ENCODE measurements at regions not wholly inside any gene's neighbourhood (a gene's known extent, or its start where the extent isn't known, plus 50 kb on each side); places are given as distances from the start of the nearest gene placed in this dataset.

- no peak overlapping the region for H3K27ac ChIP-seq (ENCODE audit: low read depth in 2 of 2, low read length in 2 of 2)
- no peak overlapping the region for H3K9ac ChIP-seq (ENCODE audit: low read depth in 1 of 2, low read length in 2 of 2)
- H3K27me3 ChIP-seq (ENCODE audit: control insufficient read depth in 2 of 2, insufficient read depth in 2 of 2, low read length in 2 of 2) = no peaks in the 10 kb centered on the region
Measured at GRCh38 chr4:72817012-72817411, 248.0 kb upstream of the ADAMTS3 start.

GRCh38 chr4:72814241-72814640 lies 245.2 kb upstream of the ADAMTS3 start:
- Histone ChIP-seq H3K9ac (ENCODE audit: low read depth in 1 of 2, low read length in 2 of 2) (no peak overlapping the region), H3K4me1 (ENCODE audit: control insufficient read depth in 2 of 2, insufficient read depth in 2 of 2, low read length in 2 of 2) (no peaks in the 10 kb centered on the region), H3K36me3 (ENCODE audit: control insufficient read depth in 2 of 2, insufficient read depth in 2 of 2, low read length in 2 of 2) (no peaks in the 10 kb centered on the region)

More at GRCh38 chr4:72817012-72817411, 248.0 kb upstream of the ADAMTS3 start:
- Histone ChIP-seq H3K4me1 (ENCODE audit: control insufficient read depth in 2 of 2, insufficient read depth in 2 of 2, low read length in 2 of 2) (no peaks in the 10 kb centered on the region), H3K9me3 (ENCODE audit: control insufficient read depth in 2 of 2, low read length in 2 of 2) (no peaks in the 10 kb centered on the region), H3K36me3 (ENCODE audit: control insufficient read depth in 2 of 2, insufficient read depth in 2 of 2, low read length in 2 of 2) (no peaks in the 10 kb centered on the region), H3K4me3 (ENCODE audit: low read length in 2 of 2) (no peak overlapping the region)

GRCh38 chr4:72809208-72809607 lies 240.2 kb upstream of the ADAMTS3 start:
- Histone ChIP-seq H3K4me3 (ENCODE audit: low read length in 2 of 2) (no peak overlapping the region), H3K9ac (ENCODE audit: low read depth in 1 of 2, low read length in 2 of 2) (no peak overlapping the region), H3K4me1 (ENCODE audit: control insufficient read depth in 2 of 2, insufficient read depth in 2 of 2, low read length in 2 of 2) (no peaks in the 10 kb centered on the region), H3K36me3 (ENCODE audit: control insufficient read depth in 2 of 2, insufficient read depth in 2 of 2, low read length in 2 of 2) (no peaks in the 10 kb centered on the region), H3K27ac (ENCODE audit: low read depth in 2 of 2, low read length in 2 of 2) (no peak overlapping the region), H3K27me3 (ENCODE audit: control insufficient read depth in 2 of 2, insufficient read depth in 2 of 2, low read length in 2 of 2) (no peaks in the 10 kb centered on the region), H3K9me3 (ENCODE audit: control insufficient read depth in 2 of 2, low read length in 2 of 2) (no peaks in the 10 kb centered on the region)

More at GRCh38 chr4:72814241-72814640, 245.2 kb upstream of the ADAMTS3 start:
- Histone ChIP-seq H3K9me3 (ENCODE audit: control insufficient read depth in 2 of 2, low read length in 2 of 2) (no peaks in the 10 kb centered on the region), H3K4me3 (ENCODE audit: low read length in 2 of 2) (no peak overlapping the region), H3K27me3 (ENCODE audit: control insufficient read depth in 2 of 2, insufficient read depth in 2 of 2, low read length in 2 of 2) (no peaks in the 10 kb centered on the region), H3K27ac (ENCODE audit: low read depth in 2 of 2, low read length in 2 of 2) (no peak overlapping the region)

- Histone ChIP-seq H3K9ac (ENCODE audit: low read depth in 1 of 2, low read length in 2 of 2) (no peak overlapping the region), H3K4me1 (ENCODE audit: control insufficient read depth in 2 of 2, insufficient read depth in 2 of 2, low read length in 2 of 2) (no peaks in the 10 kb centered on the region), H3K36me3 (ENCODE audit: control insufficient read depth in 2 of 2, insufficient read depth in 2 of 2, low read length in 2 of 2) (no peaks in the 10 kb centered on the region)
Measured at GRCh38 chr4:72805284-72805683, 236.3 kb upstream of the ADAMTS3 start.

GRCh38 chr4:72797486-72797885 lies 228.5 kb upstream of the ADAMTS3 start:
- no peak overlapping the region for H3K4me3 ChIP-seq (ENCODE audit: low read length in 2 of 2)
- no peaks in the 10 kb centered on the region for H3K36me3 ChIP-seq (ENCODE audit: control insufficient read depth in 2 of 2, insufficient read depth in 2 of 2, low read length in 2 of 2)
- no peak overlapping the region for H3K27ac ChIP-seq (ENCODE audit: low read depth in 2 of 2, low read length in 2 of 2)
- H3K9ac ChIP-seq (ENCODE audit: low read depth in 1 of 2, low read length in 2 of 2) = no peak overlapping the region
- H3K27me3 ChIP-seq (ENCODE audit: control insufficient read depth in 2 of 2, insufficient read depth in 2 of 2, low read length in 2 of 2) = no peaks in the 10 kb centered on the region
- H3K9me3 ChIP-seq (ENCODE audit: control insufficient read depth in 2 of 2, low read length in 2 of 2) = no peaks in the 10 kb centered on the region
- H3K4me1 ChIP-seq (ENCODE audit: control insufficient read depth in 2 of 2, insufficient read depth in 2 of 2, low read length in 2 of 2) = no peaks in the 10 kb centered on the region

More at GRCh38 chr4:72805284-72805683, 236.3 kb upstream of the ADAMTS3 start:
- H3K4me3 ChIP-seq (ENCODE audit: low read length in 2 of 2) = no peak overlapping the region
- H3K27ac ChIP-seq (ENCODE audit: low read depth in 2 of 2, low read length in 2 of 2) = no peak overlapping the region
- no peaks in the 10 kb centered on the region for H3K9me3 ChIP-seq (ENCODE audit: control insufficient read depth in 2 of 2, low read length in 2 of 2)
- no peaks in the 10 kb centered on the region for H3K27me3 ChIP-seq (ENCODE audit: control insufficient read depth in 2 of 2, insufficient read depth in 2 of 2, low read length in 2 of 2)

- no peak overlapping the region for H3K9ac ChIP-seq (ENCODE audit: low read depth in 1 of 2, low read length in 2 of 2)
- H3K9me3 ChIP-seq (ENCODE audit: control insufficient read depth in 2 of 2, low read length in 2 of 2) = no peaks in the 10 kb centered on the region
- H3K4me3 ChIP-seq (ENCODE audit: low read length in 2 of 2) = no peak overlapping the region
- no peaks in the 10 kb centered on the region for H3K4me1 ChIP-seq (ENCODE audit: control insufficient read depth in 2 of 2, insufficient read depth in 2 of 2, low read length in 2 of 2)
- no peaks in the 10 kb centered on the region for H3K36me3 ChIP-seq (ENCODE audit: control insufficient read depth in 2 of 2, insufficient read depth in 2 of 2, low read length in 2 of 2)
- no peak overlapping the region for H3K27ac ChIP-seq (ENCODE audit: low read depth in 2 of 2, low read length in 2 of 2)
- no peaks in the 10 kb centered on the region for H3K27me3 ChIP-seq (ENCODE audit: control insufficient read depth in 2 of 2, insufficient read depth in 2 of 2, low read length in 2 of 2)
Measured at GRCh38 chr4:72791054-72791453, 222.0 kb upstream of the ADAMTS3 start.

- Histone ChIP-seq H3K27me3 (ENCODE audit: control insufficient read depth in 2 of 2, insufficient read depth in 2 of 2, low read length in 2 of 2) (no peaks in the 10 kb centered on the region), H3K36me3 (ENCODE audit: control insufficient read depth in 2 of 2, insufficient read depth in 2 of 2, low read length in 2 of 2) (no peaks in the 10 kb centered on the region), H3K4me1 (ENCODE audit: control insufficient read depth in 2 of 2, insufficient read depth in 2 of 2, low read length in 2 of 2) (no peaks in the 10 kb centered on the region), H3K9ac (ENCODE audit: low read depth in 1 of 2, low read length in 2 of 2) (no peak overlapping the region), H3K4me3 (ENCODE audit: low read length in 2 of 2) (no peak overlapping the region), H3K9me3 (ENCODE audit: control insufficient read depth in 2 of 2, low read length in 2 of 2) (no peaks in the 10 kb centered on the region), H3K27ac (ENCODE audit: low read depth in 2 of 2, low read length in 2 of 2) (no peak overlapping the region)
Measured at GRCh38 chr4:72786401-72786990, 217.5 kb upstream of the ADAMTS3 start.

- H3K36me3 ChIP-seq (ENCODE audit: control insufficient read depth in 2 of 2, insufficient read depth in 2 of 2, low read length in 2 of 2) = no peaks in the 10 kb centered on the region
- no peak overlapping the region for H3K27ac ChIP-seq (ENCODE audit: low read depth in 2 of 2, low read length in 2 of 2)
- no peak overlapping the region for H3K4me3 ChIP-seq (ENCODE audit: low read length in 2 of 2)
- no peaks in the 10 kb centered on the region for H3K4me1 ChIP-seq (ENCODE audit: control insufficient read depth in 2 of 2, insufficient read depth in 2 of 2, low read length in 2 of 2)
- H3K9me3 ChIP-seq (ENCODE audit: control insufficient read depth in 2 of 2, low read length in 2 of 2) = no peaks in the 10 kb centered on the region
- H3K27me3 ChIP-seq (ENCODE audit: control insufficient read depth in 2 of 2, insufficient read depth in 2 of 2, low read length in 2 of 2) = no peaks in the 10 kb centered on the region
- H3K9ac ChIP-seq (ENCODE audit: low read depth in 1 of 2, low read length in 2 of 2) = no peak overlapping the region
Measured at GRCh38 chr4:72779241-72779640, 210.2 kb upstream of the ADAMTS3 start.

- Histone ChIP-seq H3K4me3 (ENCODE audit: low read length in 2 of 2) (no peak overlapping the region), H3K4me1 (ENCODE audit: control insufficient read depth in 2 of 2, insufficient read depth in 2 of 2, low read length in 2 of 2) (no peaks in the 10 kb centered on the region), H3K36me3 (ENCODE audit: control insufficient read depth in 2 of 2, insufficient read depth in 2 of 2, low read length in 2 of 2) (no peaks in the 10 kb centered on the region), H3K27me3 (ENCODE audit: control insufficient read depth in 2 of 2, insufficient read depth in 2 of 2, low read length in 2 of 2) (no peaks in the 10 kb centered on the region), H3K9me3 (ENCODE audit: control insufficient read depth in 2 of 2, low read length in 2 of 2) (no peaks in the 10 kb centered on the region), H3K27ac (ENCODE audit: low read depth in 2 of 2, low read length in 2 of 2) (no peak overlapping the region), H3K9ac (ENCODE audit: low read depth in 1 of 2, low read length in 2 of 2) (no peak overlapping the region)
Measured at GRCh38 chr4:72777436-72777835, 208.4 kb upstream of the ADAMTS3 start.

GRCh38 chr4:72770708-72771107 lies 201.7 kb upstream of the ADAMTS3 start:
- H3K4me1 ChIP-seq (ENCODE audit: control insufficient read depth in 2 of 2, insufficient read depth in 2 of 2, low read length in 2 of 2) = no peaks in the 10 kb centered on the region
- no peaks in the 10 kb centered on the region for H3K36me3 ChIP-seq (ENCODE audit: control insufficient read depth in 2 of 2, insufficient read depth in 2 of 2, low read length in 2 of 2)
- H3K9ac ChIP-seq (ENCODE audit: low read depth in 1 of 2, low read length in 2 of 2) = no peak overlapping the region
- H3K27ac ChIP-seq (ENCODE audit: low read depth in 2 of 2, low read length in 2 of 2) = no peak overlapping the region
- no peaks in the 10 kb centered on the region for H3K27me3 ChIP-seq (ENCODE audit: control insufficient read depth in 2 of 2, insufficient read depth in 2 of 2, low read length in 2 of 2)
- H3K9me3 ChIP-seq (ENCODE audit: control insufficient read depth in 2 of 2, low read length in 2 of 2) = no peaks in the 10 kb centered on the region
- H3K4me3 ChIP-seq (ENCODE audit: low read length in 2 of 2) = no peak overlapping the region

GRCh38 chr4:72768364-72768763 lies 199.3 kb upstream of the ADAMTS3 start:
- Histone ChIP-seq H3K27ac (ENCODE audit: low read depth in 2 of 2, low read length in 2 of 2) (no peak overlapping the region), H3K4me1 (ENCODE audit: control insufficient read depth in 2 of 2, insufficient read depth in 2 of 2, low read length in 2 of 2) (no peaks in the 10 kb centered on the region), H3K36me3 (ENCODE audit: control insufficient read depth in 2 of 2, insufficient read depth in 2 of 2, low read length in 2 of 2) (no peaks in the 10 kb centered on the region), H3K4me3 (ENCODE audit: low read length in 2 of 2) (no peak overlapping the region), H3K9me3 (ENCODE audit: control insufficient read depth in 2 of 2, low read length in 2 of 2) (no peaks in the 10 kb centered on the region), H3K9ac (ENCODE audit: low read depth in 1 of 2, low read length in 2 of 2) (no peak overlapping the region), H3K27me3 (ENCODE audit: control insufficient read depth in 2 of 2, insufficient read depth in 2 of 2, low read length in 2 of 2) (no peaks in the 10 kb centered on the region)
